Raji (cell line): ENCODE measurements at regions not wholly inside any gene's neighbourhood (a gene's known extent, or its start where the extent isn't known, plus 50 kb on each side); places are given as distances from the start of the nearest gene placed in this dataset.

Source experiments
- POLR2A ChIP-seq: IDR thresholded peaks from 2 replicates; pipeline ENCODE4 v1.6.1; 2011; ENCODE audit warnings: low read depth, low read length, control low read depth; ENCODE audit not compliant: insufficient read depth

DNA sequence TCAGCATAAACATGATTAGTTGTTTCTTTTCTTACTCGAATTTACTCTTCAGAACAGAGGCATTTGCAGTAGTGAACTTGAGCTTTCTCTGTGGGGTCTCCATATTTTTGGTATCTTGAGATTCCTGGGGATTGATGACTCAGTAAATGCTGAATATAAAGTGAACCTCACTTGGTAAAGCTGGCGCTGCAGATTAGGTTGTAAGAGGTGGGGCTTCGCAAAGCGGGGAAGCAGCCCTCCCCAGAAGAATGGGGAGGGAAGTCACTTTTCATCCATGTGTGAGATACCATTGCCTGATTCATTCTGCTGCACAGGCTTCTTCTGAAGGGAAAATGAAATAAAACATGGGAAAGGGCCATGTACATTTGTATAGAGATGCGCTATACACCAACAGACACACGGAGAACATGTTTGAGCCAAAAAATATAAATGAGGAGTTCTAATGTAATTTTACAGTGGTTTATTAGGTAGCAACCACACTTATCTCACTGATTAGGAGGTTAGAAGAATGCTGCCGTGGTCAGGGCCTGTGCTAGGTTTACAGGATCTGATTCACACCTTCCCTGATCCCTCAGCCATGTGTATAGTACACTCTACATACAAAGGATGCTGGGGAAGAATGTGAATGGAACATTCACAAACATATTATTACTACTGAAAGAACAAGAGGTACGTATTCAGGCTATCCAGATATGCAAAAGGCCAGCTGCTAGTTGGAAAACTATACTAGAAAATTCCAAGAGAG, 63.5 kb downstream of the DNTTIP2 start:
- no peak for TF ChIP-seq POLR2A

GRCh38 chr1:93814795-93815340, 64.1 kb downstream of the DNTTIP2 start:
- TF ChIP-seq POLR2A: no peak

DNA sequence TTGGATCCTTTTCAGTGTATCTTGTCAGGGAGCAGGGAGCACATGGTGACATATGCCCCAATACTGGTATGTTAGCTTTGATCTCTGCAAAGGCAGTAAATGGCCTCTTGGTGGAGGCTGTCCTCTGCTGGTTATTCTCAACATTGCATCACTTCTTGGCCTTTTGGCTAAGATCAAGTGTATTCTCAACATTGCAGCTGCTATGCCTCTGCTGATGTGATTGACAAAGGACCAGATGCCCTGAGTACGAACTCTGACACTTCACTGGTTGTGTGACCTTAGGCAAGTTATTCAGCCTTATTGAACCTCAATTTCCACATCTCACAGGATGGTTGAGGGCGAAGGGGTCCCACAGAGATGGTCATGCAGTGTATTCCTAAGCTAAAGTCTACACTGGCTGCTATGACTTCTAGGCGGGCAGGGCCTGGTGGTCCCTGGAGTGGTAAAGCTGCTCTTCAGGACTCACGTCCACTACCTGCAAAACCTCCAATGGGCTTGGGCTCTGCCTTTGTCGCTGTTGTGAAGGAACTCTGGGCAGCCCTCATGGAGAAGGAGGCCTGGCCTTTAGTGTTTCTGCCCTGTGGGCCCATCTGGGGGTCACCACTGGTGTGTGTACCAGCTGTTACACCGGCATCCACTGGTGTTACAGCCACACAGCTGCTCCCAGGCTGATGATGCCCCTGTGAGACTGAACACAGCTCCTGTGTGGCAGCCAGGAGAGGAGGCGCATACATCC, 64.8 kb downstream of the DNTTIP2 start:
- TF ChIP-seq POLR2A: no peak

GRCh38 chr1:93813076-93813475, 65.9 kb downstream of the DNTTIP2 start:
- no peak for TF ChIP-seq POLR2A

- TF ChIP-seq POLR2A: no peak
Observed at GRCh38 chr1:93811326-93812065, 67.5 kb downstream of the DNTTIP2 start.

GRCh38 chr1:93810316-93810715, 68.7 kb downstream of the DNTTIP2 start:
- no peak for TF ChIP-seq POLR2A

- no peak for TF ChIP-seq POLR2A
Observed at GRCh38 chr1:93808871-93809270, 70.1 kb downstream of the DNTTIP2 start.

GRCh38 chr1:93807311-93807930, 71.6 kb downstream of the DNTTIP2 start:
- TF ChIP-seq POLR2A: no peak

GRCh38 chr1:93805027-93805610, 73.9 kb downstream of the DNTTIP2 start:
- TF ChIP-seq POLR2A: no peak

DNA sequence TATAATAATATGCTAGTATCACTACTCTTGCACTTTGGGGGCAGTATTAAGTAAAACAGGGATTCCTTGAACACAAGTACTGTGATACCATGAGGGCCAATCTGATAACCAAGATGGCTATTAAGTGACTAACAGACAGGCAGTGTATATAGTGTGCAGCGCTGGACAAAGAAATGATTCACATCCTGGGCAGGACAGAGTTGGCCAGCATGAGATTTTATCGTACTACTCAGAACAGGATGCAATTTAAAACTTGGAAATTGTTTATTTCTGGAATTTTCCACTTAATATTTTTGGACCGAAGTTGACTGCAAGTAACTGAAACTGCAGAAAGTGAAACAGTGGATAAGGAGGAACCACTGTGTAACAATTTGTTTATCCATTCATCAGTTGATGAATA, 74.6 kb downstream of the DNTTIP2 start:
- no peak for TF ChIP-seq POLR2A

DNA sequence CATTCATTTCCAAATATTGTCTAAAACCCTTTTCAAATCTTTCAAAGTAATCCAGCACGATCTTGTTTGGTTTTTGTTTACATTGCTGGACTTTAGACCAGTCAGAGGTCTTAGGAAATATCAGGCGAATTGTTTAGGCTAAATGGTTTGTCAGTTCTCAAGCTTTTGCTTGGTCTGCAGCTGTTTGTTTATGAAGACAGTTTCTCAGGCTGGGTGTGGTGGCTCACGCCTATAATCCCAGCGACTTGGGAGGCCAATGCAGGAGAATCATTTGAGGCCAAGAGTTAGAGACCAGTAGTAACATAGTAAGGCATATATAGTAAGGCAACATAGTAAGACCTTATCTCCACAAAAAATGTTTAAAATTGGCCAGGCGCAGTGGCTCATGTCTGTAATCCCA, 77.5 kb downstream of the DNTTIP2 start:
- no peak for TF ChIP-seq POLR2A

- no peak for TF ChIP-seq POLR2A
Observed at GRCh38 chr1:93800856-93801255, 78.2 kb downstream of the DNTTIP2 start.

DNA sequence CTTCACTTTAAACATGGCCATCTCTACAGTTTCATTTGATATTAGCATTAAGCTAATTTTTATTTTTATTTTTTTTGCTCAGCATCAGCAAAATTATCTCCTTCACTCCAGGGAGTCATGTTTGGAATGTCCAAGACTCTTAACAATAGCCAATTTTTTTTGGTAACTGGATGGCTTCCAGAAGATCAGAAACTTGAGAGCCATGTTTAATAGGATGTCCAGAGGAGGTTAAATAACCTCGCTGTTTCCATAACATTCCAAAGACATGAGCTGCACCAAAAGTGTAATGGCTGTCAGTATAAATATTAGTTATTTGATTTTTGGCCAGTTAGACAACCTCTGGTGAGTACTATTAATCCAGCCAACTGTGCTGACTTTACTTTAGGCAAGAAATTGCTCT, 80.7 kb downstream of the DNTTIP2 start:
- no peak for TF ChIP-seq POLR2A

GRCh38 chr1:93784538-93784937, 94.5 kb downstream of the DNTTIP2 start:
- no peak for TF ChIP-seq POLR2A

DNA sequence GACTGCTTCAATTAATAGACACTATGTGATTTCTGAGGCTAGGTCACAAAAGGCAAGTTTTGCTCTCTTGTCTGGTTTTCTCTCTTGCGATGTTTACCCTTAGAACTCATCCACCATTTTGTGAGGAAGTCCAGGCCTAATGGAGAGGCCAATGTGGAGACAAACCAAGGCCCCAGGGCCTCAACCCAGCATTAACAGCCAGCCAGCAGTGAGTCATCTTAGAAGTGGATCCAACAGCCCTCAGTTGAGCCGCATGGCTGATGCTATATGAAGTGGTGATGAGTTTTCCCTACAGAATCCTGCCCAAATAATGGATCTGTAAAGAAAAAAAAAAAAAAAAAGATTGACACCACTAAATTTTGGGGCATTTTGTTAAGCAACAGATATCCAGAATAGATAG, 95.1 kb downstream of the DNTTIP2 start:
- TF ChIP-seq POLR2A: no peak

DNA sequence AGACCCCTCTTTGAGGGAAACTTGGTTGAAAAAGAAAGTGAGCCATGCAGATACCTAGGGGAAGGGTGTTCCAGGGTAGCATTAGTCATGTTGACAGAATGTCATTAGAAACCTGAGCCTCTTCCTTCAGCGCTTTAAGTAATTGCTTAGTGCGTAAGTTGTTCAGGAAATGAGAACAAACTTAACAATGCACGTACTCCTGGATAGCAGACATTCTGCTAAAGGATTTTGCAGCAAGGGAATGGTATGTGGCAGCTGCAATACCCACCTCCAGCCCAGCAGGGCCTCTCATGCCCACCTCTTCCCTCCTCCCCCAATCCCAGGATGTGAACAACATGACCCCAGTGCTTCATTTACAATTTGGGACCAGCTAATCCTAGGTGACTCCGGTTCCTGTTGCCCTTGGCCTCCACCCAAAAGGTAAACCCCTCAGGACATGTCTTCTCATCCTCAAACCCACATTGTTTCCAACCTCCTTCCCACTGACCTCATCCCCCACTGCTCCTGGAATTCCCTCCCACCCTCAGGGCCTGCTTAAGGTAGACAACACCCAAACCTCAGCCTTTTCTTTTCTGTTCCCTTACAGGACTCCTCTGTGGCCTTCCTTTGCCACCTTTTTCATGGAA, 98.0 kb upstream of the BCAR3 start:
- no peak for TF ChIP-seq POLR2A
